ENCODE measurements at regions not wholly inside any gene's neighbourhood (a gene's known extent, or its start where the extent isn't known, plus 50 kb on each side); places are given as distances from the start of the nearest gene placed in this dataset.

DNA sequence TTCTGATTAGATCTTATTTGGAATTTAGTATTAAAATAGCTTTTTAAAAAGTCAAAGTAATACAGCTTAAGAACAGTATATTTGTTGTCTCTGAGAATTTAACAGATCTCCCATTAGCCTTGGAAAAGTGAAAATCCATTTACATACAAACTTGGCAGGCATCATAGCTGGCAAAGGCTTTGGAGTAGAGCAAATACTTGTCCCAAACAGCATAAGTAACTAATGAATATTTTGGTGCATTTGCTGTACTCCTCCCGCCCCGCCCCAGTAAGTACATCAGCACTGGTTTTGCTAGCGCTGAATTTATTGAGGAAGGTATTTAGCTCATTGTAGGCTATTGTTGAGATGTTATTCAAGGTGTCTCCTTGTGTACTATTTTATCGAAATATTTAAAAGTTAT, 417.7 kb upstream of the KAZN start:
- no peaks in the 10 kb centered on the region for H3K36me3 ChIP-seq (ENCODE audit: control insufficient read depth in 2 of 2, extremely low read depth in 1 of 2, insufficient read depth in 2 of 2, low read length in 2 of 2)
- H3K9ac ChIP-seq (ENCODE audit: control insufficient read depth, extremely low read depth, insufficient read depth, low read length): no peak overlapping the region
- no peak for FAIRE-seq
- H3K9me3 ChIP-seq (ENCODE audit: control insufficient read depth, low read depth, low read length): no peaks in the 10 kb centered on the region
- H3K4me2 ChIP-seq (ENCODE audit: control insufficient read depth, extremely low read depth, insufficient read depth, low read depth, low read length): peak overlapping the region; percentile 85
- H3K9me1 ChIP-seq (ENCODE audit: control insufficient read depth, extremely low read depth, insufficient read depth, low read length): no peaks in the 10 kb centered on the region
- no peaks in the 10 kb centered on the region for H3K27me3 ChIP-seq (ENCODE audit: control insufficient read depth, extremely low read depth, insufficient read depth, low read length)
- dilution Hi-C loops (cut with MboI; ENCODE audit: extremely low pct_ligation_motif_present, low sequenced_read_pairs): no loop called here
- peak overlapping the region in 2 of 3 experiments; percentile 45 to 52 for H3K4me3 ChIP-seq (ENCODE audit: control insufficient read depth in 2 of 3, extremely low read depth in 1 of 3, insufficient read depth in 2 of 3, low read depth in 1 of 3, low read length in 3 of 3)
- no peak for TF ChIP-seq CTCF (optimal IDR thresholded peaks at IDR 0.05 in 1 of 3, IDR thresholded peaks at IDR 0.05 in 1 of 3, conservative IDR thresholded peaks at IDR 0.05 in 1 of 3; ENCODE audit: extremely low read depth in 1 of 3, insufficient read depth in 2 of 3, low read length in 3 of 3)
- no peak for TF ChIP-seq EZH2 (IDR thresholded peaks at IDR 0.05; ENCODE audit: low read length)
- peak overlapping the region; percentile 67 for H2AFZ ChIP-seq (ENCODE audit: control insufficient read depth, low read length)
- H3K4me1 ChIP-seq (ENCODE audit: control insufficient read depth, extremely low read depth, insufficient read depth, low read length): peaks cover 15% of the 10 kb centered on the region
- H3K27ac ChIP-seq (ENCODE audit: control insufficient read depth, insufficient read depth, low read length): no peak overlapping the region
- H4K20me1 ChIP-seq (ENCODE audit: control insufficient read depth, extremely low read depth, insufficient read depth, low read length): no peaks in the 10 kb centered on the region
- H3K79me2 ChIP-seq (ENCODE audit: control insufficient read depth, insufficient read depth, low read length): no peaks in the 10 kb centered on the region
- no peak for DNase-seq (ENCODE audit: low read depth, low spot score)

DNA sequence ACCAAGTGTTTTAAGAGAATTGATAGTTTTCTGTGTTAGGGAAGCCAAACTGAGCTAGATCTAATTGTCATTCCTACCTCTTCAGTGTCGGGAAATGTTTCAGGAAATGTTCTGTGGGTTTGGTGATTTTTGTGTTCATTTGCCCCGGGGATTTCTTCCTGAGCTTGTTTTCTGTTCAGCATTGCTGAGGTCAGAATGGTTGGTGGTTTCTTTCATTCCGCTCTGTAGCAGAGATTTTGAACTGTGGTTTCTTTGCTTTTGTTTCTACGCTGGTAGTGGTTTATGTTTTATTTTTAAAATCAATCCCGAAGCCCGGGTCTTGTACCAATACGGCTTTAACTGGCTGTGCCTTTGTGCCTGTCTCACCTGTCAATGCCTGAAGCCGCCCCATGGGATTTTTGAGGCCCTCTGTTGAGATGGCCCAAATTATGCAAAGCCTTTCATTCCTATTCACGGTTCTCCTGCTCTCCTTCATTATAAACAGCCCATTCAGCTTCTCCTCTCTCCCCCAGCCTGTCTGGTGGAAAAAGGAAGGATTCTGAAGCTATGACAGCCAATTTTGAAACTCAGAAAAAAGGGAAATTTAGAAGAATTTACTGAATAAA, 417.2 kb upstream of the KAZN start:
- TF ChIP-seq EZH2 (IDR thresholded peaks at IDR 0.05; ENCODE audit: low read length) (no peak), CTCF (optimal IDR thresholded peaks at IDR 0.05 in 1 of 3, IDR thresholded peaks at IDR 0.05 in 1 of 3, conservative IDR thresholded peaks at IDR 0.05 in 1 of 3; ENCODE audit: extremely low read depth in 1 of 3, insufficient read depth in 2 of 3, low read length in 3 of 3) (no peak)
- H3K27me3 ChIP-seq (ENCODE audit: control insufficient read depth, extremely low read depth, insufficient read depth, low read length): no peaks in the 10 kb centered on the region
- no peaks in the 10 kb centered on the region for H3K79me2 ChIP-seq (ENCODE audit: control insufficient read depth, insufficient read depth, low read length)
- dilution Hi-C loops (cut with MboI; ENCODE audit: extremely low pct_ligation_motif_present, low sequenced_read_pairs): no loop called here
- no peak for DNase-seq (ENCODE audit: low read depth, low spot score)
- H3K4me3 ChIP-seq (ENCODE audit: control insufficient read depth in 2 of 3, extremely low read depth in 1 of 3, insufficient read depth in 2 of 3, low read depth in 1 of 3, low read length in 3 of 3): peak overlapping the region in 2 of 3 experiments; percentile 45 to 52
- H3K9me3 ChIP-seq (ENCODE audit: control insufficient read depth, low read depth, low read length): no peaks in the 10 kb centered on the region
- H2AFZ ChIP-seq (ENCODE audit: control insufficient read depth, low read length): peak overlapping the region; percentile 67
- peak; percentile 79 for FAIRE-seq
- H3K9ac ChIP-seq (ENCODE audit: control insufficient read depth, extremely low read depth, insufficient read depth, low read length): no peak overlapping the region
- no peak overlapping the region for H3K27ac ChIP-seq (ENCODE audit: control insufficient read depth, insufficient read depth, low read length)
- no peaks in the 10 kb centered on the region for H4K20me1 ChIP-seq (ENCODE audit: control insufficient read depth, extremely low read depth, insufficient read depth, low read length)
- H3K4me2 ChIP-seq (ENCODE audit: control insufficient read depth, extremely low read depth, insufficient read depth, low read depth, low read length): peak overlapping the region; percentile 85
- peaks cover 15% of the 10 kb centered on the region for H3K4me1 ChIP-seq (ENCODE audit: control insufficient read depth, extremely low read depth, insufficient read depth, low read length)
- H3K9me1 ChIP-seq (ENCODE audit: control insufficient read depth, extremely low read depth, insufficient read depth, low read length): no peaks in the 10 kb centered on the region
- H3K36me3 ChIP-seq (ENCODE audit: control insufficient read depth in 2 of 2, extremely low read depth in 1 of 2, insufficient read depth in 2 of 2, low read length in 2 of 2): no peaks in the 10 kb centered on the region
